Esophagus (tissue), 2 donors: ENCODE measurements at regions not wholly inside any gene's neighbourhood (a gene's known extent, or its start where the extent isn't known, plus 50 kb on each side); places are given as distances from the start of the nearest gene placed in this dataset.
"Not testable (repeated sequence)": the region's sequence is repeated elsewhere in the genome, so short reads cannot be mapped to it uniquely, and the experiment has no call there.

Experiments
- H3K27ac ChIP-seq, 2 donors: one replicate each; pipeline ENCODE4 v1.5.1; 2013; ENCODE audit warnings: low read depth in 2 of 2, mild to moderate bottlenecking in 2 of 2, inconsistent platforms in 1 of 2, low read length in 1 of 2, moderate library complexity in 1 of 2
- H3K27me3 ChIP-seq, 2 donors: one replicate each; pipeline ENCODE4 v1.6.1; 2013; ENCODE audit warnings: low read length in 2 of 2, control low read depth in 1 of 2, mild to moderate bottlenecking in 1 of 2; ENCODE audit not compliant: insufficient read depth in 2 of 2, control insufficient read depth in 1 of 2
- H3K36me3 ChIP-seq, 2 donors: one replicate each; pipeline ENCODE4 v1.6.1; 2013; ENCODE audit warnings: low read length in 1 of 2; ENCODE audit not compliant: control insufficient read depth in 2 of 2, insufficient read depth in 2 of 2
- H3K4me1 ChIP-seq, 2 donors: one replicate each; pipeline ENCODE4 v1.6.1; 2013; ENCODE audit warnings: low read length in 1 of 2; ENCODE audit not compliant: control insufficient read depth in 2 of 2, insufficient read depth in 2 of 2
- H3K4me3 ChIP-seq, 2 donors: one replicate each; pipeline ENCODE4 v1.5.1; 2013; ENCODE audit warnings: low read length in 2 of 2, mild to moderate bottlenecking in 2 of 2, low read depth in 1 of 2, moderate library complexity in 1 of 2
- H3K9me3 ChIP-seq, 2 donors: one replicate each; pipeline ENCODE4 v1.6.1; 2013; ENCODE audit warnings: mild to moderate bottlenecking in 2 of 2, low read depth in 1 of 2, low read length in 1 of 2, moderate library complexity in 1 of 2; ENCODE audit not compliant: control insufficient read depth in 2 of 2, insufficient read depth in 1 of 2
- WGBS, 2 donors: extraction: QIAGEN DNeasy Blood & Tissue Kit; methylation state at CpG; one replicate each; pipeline ENCODE4 v1.1.7; 2013; 5-methylcytosine and 5-hydroxymethylcytosine counted together
- donor health status: healthy with polysubstance abuse.
- donor health status: Bipolar disorder and iron deficiency.

DNA sequence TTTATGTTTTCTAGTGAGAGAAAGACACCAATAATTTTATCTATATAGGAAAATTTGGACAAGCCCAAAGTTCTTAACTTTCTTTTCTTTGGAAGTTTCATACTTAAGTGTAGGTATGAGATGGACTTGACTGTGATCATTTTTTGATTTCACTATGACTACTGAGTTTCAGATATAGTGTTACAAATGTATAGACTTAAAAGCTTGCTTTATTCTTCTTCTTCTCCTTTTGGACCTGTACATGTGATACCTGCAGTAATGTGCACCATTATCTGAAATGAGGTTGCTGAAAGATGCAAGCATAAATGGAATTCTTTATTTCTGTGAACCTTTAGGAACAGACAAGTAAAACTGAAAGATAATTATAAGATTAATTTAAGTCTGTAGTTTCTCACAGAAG lies 743.4 kb upstream of the AMELY start:
- H3K4me1 ChIP-seq: no peaks in the 10 kb centered on the region
- H3K9me3 ChIP-seq: no peaks in the 10 kb centered on the region
- no peak overlapping the region for H3K27ac ChIP-seq
- H3K36me3 ChIP-seq: no peaks in the 10 kb centered on the region
- no peaks in the 10 kb centered on the region for H3K27me3 ChIP-seq
- no peak overlapping the region for H3K4me3 ChIP-seq

- not testable (repeated sequence) for H3K27me3 ChIP-seq, H3K9me3 ChIP-seq
- WGBS, 2 donors: 42 to 64% methylated on average over 1 of the region's 1 CpG
These were observed 738.3 kb upstream of the AMELY start for GRCh38 chrY:7649866-7650265.

More at GRCh38 chrY:7649866-7650265, 738.3 kb upstream of the AMELY start:
- not testable (repeated sequence) for H3K27ac ChIP-seq, H3K4me3 ChIP-seq, H3K36me3 ChIP-seq, H3K4me1 ChIP-seq
